ENCODE measurements at regions not wholly inside any gene's neighbourhood (a gene's known extent, or its start where the extent isn't known, plus 50 kb on each side); places are given as distances from the start of the nearest gene placed in this dataset.

- no peak overlapping the region for H3K4me3 ChIP-seq (ENCODE audit: extremely low read depth in 1 of 4, insufficient read depth in 2 of 4, low read depth in 3 of 4, low read length in 4 of 4)
- H3K4me2 ChIP-seq (ENCODE audit: insufficient read depth in 1 of 2, low read depth in 2 of 2, low read length in 2 of 2) = no peak overlapping the region
- H2BK15ac ChIP-seq (ENCODE audit: low read length) = no peak overlapping the region
- no peak overlapping the region for H3K27ac ChIP-seq (ENCODE audit: low read depth, low read length)
- no peak overlapping the region for H4K8ac ChIP-seq (ENCODE audit: extremely low read depth, insufficient read depth, low read length)
- ChIA-PET CTCF (ENCODE audit: partially characterized antibody) (interaction anchor here (1.3 kb wide), 1 partner anchor 18 kb away, joined by 3 read pairs; no protein-coding TSS in a partner anchor), POLR2A (ENCODE audit: partially characterized antibody) (no interaction called here)
- H2BK12ac ChIP-seq (ENCODE audit: low read depth, low read length) = no peak overlapping the region
- DNase-seq (ENCODE audit: low read depth in 1 of 2, low spot score in 2 of 2) = no peak
- no peaks in the 10 kb centered on the region for H3K4me1 ChIP-seq (replicated peaks in 1 of 4; ENCODE audit: control insufficient read depth in 3 of 4, insufficient read depth in 4 of 4, low read length in 3 of 4)
- no peaks in the 10 kb centered on the region for H3K23me2 ChIP-seq (ENCODE audit: low read depth, low read length)
- no peak overlapping the region for H3K9ac ChIP-seq (replicated peaks in 1 of 4; ENCODE audit: extremely low read depth in 1 of 4, low read depth in 3 of 4, low read length in 3 of 4)
- no peak overlapping the region for H2BK20ac ChIP-seq (ENCODE audit: low read length)
- no peaks in the 10 kb centered on the region for H4K20me1 ChIP-seq (replicated peaks in 1 of 2; ENCODE audit: control insufficient read depth in 1 of 2, insufficient read depth in 2 of 2, low read length in 2 of 2)
- H3K14ac ChIP-seq (ENCODE audit: insufficient read length) = no peak overlapping the region
- H3K18ac ChIP-seq (ENCODE audit: extremely low read depth, low read length) = no peak overlapping the region
- H3K56ac ChIP-seq (replicated peaks; ENCODE audit: insufficient read length, low read depth, low read length) = no peak overlapping the region
- H4K5ac ChIP-seq (ENCODE audit: insufficient read length, low read depth, low read length) = no peak overlapping the region
- no peak overlapping the region for H2BK120ac ChIP-seq (replicated peaks; ENCODE audit: low read depth, low read length)
- no peak overlapping the region for H3K23ac ChIP-seq (ENCODE audit: insufficient read length)
- H3K79me2 ChIP-seq (ENCODE audit: control insufficient read depth in 1 of 2, insufficient read depth in 2 of 2, low read length in 2 of 2) = no peaks in the 10 kb centered on the region
- H4K91ac ChIP-seq (replicated peaks; ENCODE audit: insufficient read length, low read length) = no peak overlapping the region
- no peaks in the 10 kb centered on the region for H3K36me3 ChIP-seq (ENCODE audit: control insufficient read depth in 2 of 4, insufficient read depth in 4 of 4, low read length in 3 of 4)
- no peaks in the 10 kb centered on the region for H3K27me3 ChIP-seq (replicated peaks in 1 of 4; ENCODE audit: control insufficient read depth in 3 of 4, extremely low read depth in 1 of 4, insufficient read depth in 3 of 4, low read length in 3 of 4)
- H2AK5ac ChIP-seq (ENCODE audit: low read depth, low read length) = no peak overlapping the region
- no peaks in the 10 kb centered on the region for H3K79me1 ChIP-seq (ENCODE audit: low read depth, low read length)
- H3K4ac ChIP-seq (replicated peaks; ENCODE audit: insufficient read length, low read depth, low read length) = no peak overlapping the region
- TF ChIP-seq JUND (IDR thresholded peaks at IDR 0.05; ENCODE audit: low read length) = no peak
- no peak for TF ChIP-seq EZH2 (IDR thresholded peaks at IDR 0.05; ENCODE audit: low read depth, low read length, severe bottlenecking)
- no peak for TF ChIP-seq SP4 (IDR thresholded peaks at IDR 0.05; ENCODE audit: low read length)
- TF ChIP-seq RFX5 (IDR thresholded peaks at IDR 0.05; ENCODE audit: borderline replicate concordance, low read depth, low read length) = no peak
- TF ChIP-seq POU5F1 (IDR thresholded peaks at IDR 0.05; ENCODE audit: low read depth, low read length) = no peak
- no peak for TF ChIP-seq FOSL1 (IDR thresholded peaks at IDR 0.05; ENCODE audit: insufficient read depth, low read depth, low read length)
- no peak for TF ChIP-seq CTBP2 (IDR thresholded peaks at IDR 0.05; ENCODE audit: borderline replicate concordance, insufficient read depth, insufficient read length, low read length)
- no peak for TF ChIP-seq RNF2 (IDR thresholded peaks at IDR 0.05; ENCODE audit: borderline replicate concordance, low read depth, low read length, missing control alignments, poor library complexity, severe bottlenecking)
- TF ChIP-seq SP2 (IDR thresholded peaks at IDR 0.05; ENCODE audit: low read length) = no peak
- no peak for TF ChIP-seq PHF8 (conservative IDR thresholded peaks at IDR 0.05; ENCODE audit: low read depth, low read length)
- no peak for TF ChIP-seq SUZ12 (IDR thresholded peaks at IDR 0.05; ENCODE audit: low read length)
- no peak for TF ChIP-seq GTF2F1 (IDR thresholded peaks at IDR 0.05; ENCODE audit: borderline replicate concordance, low read depth, low read length)
- no peak for TF ChIP-seq EP300 (IDR thresholded peaks at IDR 0.05; ENCODE audit: borderline replicate concordance in 1 of 2, low read depth in 2 of 2, low read length in 2 of 2)
- no peak for TF ChIP-seq GABPA (IDR thresholded peaks at IDR 0.05; ENCODE audit: borderline replicate concordance, insufficient read depth, low read length)
- H3K9me3 ChIP-seq (ENCODE audit: insufficient read depth in 2 of 2, low read depth in 1 of 2, low read length in 1 of 2) = peaks cover 10 to 14% of the 10 kb centered on the region in 2 experiments; a peak in 3 of 4 replicates
- no peak overlapping the region for H2BK5ac ChIP-seq (ENCODE audit: low read depth, low read length)
- no peak overlapping the region for H2AFZ ChIP-seq (ENCODE audit: low read length)
- FAIRE-seq = no peak
These were observed 327.3 kb downstream of the FRK start for GRCh38 chr6:115733426-115733825.
